GM23248 (cell line): ENCODE measurements at regions not wholly inside any gene's neighbourhood (a gene's known extent, or its start where the extent isn't known, plus 50 kb on each side); places are given as distances from the start of the nearest gene placed in this dataset.

Experiments used
- EZH2 ChIP-seq: fragments of 200-600 bp; sonication (generic); IDR thresholded peaks from 2 replicates; pipeline ENCODE4 v1.6.1; 2018; ENCODE audit warnings: antibody characterized with exemption, mild to moderate bottlenecking; ENCODE audit not compliant: insufficient read depth, poor library complexity, severe bottlenecking
- EZH2phosphoT487 ChIP-seq: fragments of 200-600 bp; sonication (generic); IDR thresholded peaks from 2 replicates; pipeline ENCODE4 v1.6.1; 2018; ENCODE audit warnings: antibody characterized with exemption, moderate library complexity, mild to moderate bottlenecking, low read depth; ENCODE audit not compliant: insufficient read depth

GRCh38 chr4:175405961-175406360 is 406.1 kb downstream of the GPM6A start:
- TF ChIP-seq EZH2phosphoT487 (no peak), EZH2 (no peak)
